BJ (cell line): ENCODE measurements at regions not wholly inside any gene's neighbourhood (a gene's known extent, or its start where the extent isn't known, plus 50 kb on each side); places are given as distances from the start of the nearest gene placed in this dataset.

Experiments used
- CTCF ChIA-PET: fragments of 350-600 bp; formaldehyde crosslinking; extraction: SDS; loops from one replicate; lab custom pipeline; 2021; ENCODE audit warnings: antibody characterized with exemption, inconsistent platforms; lab: Yijun Ruan, JAX
- POLR2A ChIA-PET: fragments of 300-600 bp; sonication (Branson Sonifier 250); formaldehyde crosslinking; extraction: SDS; loops from one replicate; lab custom pipeline; 2021; ENCODE audit warnings: antibody characterized with exemption; lab: Charles Lee
- DNase-seq: peaks from one replicate; pipeline ENCODE4 v3.0.0-alpha.2; 2011; ENCODE audit warnings: low read depth
- H3K27me3 ChIP-seq: 2 replicates; pipeline ENCODE4 v1.6.0; 2011; ENCODE audit warnings: low read length; ENCODE audit not compliant: control insufficient read depth, insufficient read depth
- H3K36me3 ChIP-seq: 2 replicates; pipeline ENCODE4 v1.5.1; 2011; ENCODE audit warnings: low read length; ENCODE audit not compliant: control insufficient read depth, insufficient read depth
- H3K4me3 ChIP-seq: 2 replicates; pipeline ENCODE4 v1.5.1; 2011; ENCODE audit warnings: low read depth, mild to moderate bottlenecking, control low read depth, low read length
- TF ChIP-seq, protein P1 (sequence below): IDR thresholded peaks from 2 replicates; pipeline ENCODE4 v1.5.1; 2011; ENCODE audit warnings: low read depth, mild to moderate bottlenecking, control low read depth, inconsistent platforms, low read length, moderate library complexity; ENCODE audit not compliant: insufficient read depth

DNA sequence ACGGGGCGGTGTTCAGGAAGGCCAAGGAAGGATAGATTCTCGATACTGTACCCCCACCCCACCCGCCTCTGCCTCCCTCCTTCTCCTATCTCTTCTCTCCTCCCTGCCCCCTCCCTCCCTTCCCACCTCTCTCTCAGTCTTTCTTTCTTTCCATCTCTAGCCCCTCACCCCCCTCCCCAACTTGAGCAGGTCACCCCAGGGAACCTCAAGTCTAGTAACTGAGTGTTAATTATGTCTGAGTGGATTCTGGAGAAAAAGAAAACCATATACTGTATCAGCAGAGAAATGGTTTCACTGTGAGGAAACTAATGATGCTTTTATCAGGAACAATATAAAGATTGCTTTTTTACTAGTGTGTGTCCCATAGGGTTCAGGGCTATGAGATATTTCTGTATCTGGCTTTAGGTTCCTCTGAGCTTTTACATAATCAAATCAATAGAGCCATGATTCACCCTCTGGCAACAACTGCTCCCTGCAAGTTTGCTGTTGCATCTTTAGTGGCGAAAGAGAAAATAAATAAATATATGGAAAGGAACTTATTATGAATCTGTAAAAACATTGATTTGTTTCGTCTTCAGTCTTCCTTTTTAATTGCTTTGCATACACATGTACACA is 639.7 kb downstream of the CCDC171 start:
- ChIA-PET CTCF (interaction anchor here (0.9 to 1.0 kb wide), 2 partner anchors 10 to 11 kb away, joined by 3 read pairs; no protein-coding TSS in a partner anchor), POLR2A (no interaction called here)
- TF ChIP-seq, protein P1, sequence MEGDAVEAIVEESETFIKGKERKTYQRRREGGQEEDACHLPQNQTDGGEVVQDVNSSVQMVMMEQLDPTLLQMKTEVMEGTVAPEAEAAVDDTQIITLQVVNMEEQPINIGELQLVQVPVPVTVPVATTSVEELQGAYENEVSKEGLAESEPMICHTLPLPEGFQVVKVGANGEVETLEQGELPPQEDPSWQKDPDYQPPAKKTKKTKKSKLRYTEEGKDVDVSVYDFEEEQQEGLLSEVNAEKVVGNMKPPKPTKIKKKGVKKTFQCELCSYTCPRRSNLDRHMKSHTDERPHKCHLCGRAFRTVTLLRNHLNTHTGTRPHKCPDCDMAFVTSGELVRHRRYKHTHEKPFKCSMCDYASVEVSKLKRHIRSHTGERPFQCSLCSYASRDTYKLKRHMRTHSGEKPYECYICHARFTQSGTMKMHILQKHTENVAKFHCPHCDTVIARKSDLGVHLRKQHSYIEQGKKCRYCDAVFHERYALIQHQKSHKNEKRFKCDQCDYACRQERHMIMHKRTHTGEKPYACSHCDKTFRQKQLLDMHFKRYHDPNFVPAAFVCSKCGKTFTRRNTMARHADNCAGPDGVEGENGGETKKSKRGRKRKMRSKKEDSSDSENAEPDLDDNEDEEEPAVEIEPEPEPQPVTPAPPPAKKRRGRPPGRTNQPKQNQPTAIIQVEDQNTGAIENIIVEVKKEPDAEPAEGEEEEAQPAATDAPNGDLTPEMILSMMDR = no peak
- no peak for DNase-seq
- Histone ChIP-seq H3K4me3 (no peak overlapping the region), H3K27me3 (no peaks in the 10 kb centered on the region), H3K36me3 (no peaks in the 10 kb centered on the region)

DNA sequence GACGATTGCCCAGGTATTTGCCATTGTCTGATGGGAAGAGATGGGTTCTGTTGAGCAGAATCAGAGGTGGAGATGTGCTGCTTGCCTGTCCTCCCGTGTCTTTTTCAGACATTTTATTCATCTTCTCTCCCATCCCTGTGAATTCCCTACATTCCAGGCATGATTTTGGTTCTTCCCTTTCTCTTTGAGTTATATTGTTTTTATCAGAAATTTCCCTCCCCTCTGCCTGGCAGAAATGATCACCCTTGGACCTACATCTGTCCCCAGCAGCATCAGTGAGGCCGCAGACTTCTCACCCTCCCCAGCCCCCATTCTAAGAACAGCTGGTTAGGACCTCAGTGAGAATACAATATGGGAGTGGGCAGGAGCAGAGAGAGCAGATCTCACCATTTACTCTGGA is 640.2 kb downstream of the CCDC171 start:
- CTCF ChIA-PET = interaction anchor here (0.9 to 1.0 kb wide), 2 partner anchors 9 to 11 kb away, joined by 3 read pairs; no protein-coding TSS in a partner anchor
- Histone ChIP-seq H3K4me3 (no peak overlapping the region), H3K36me3 (no peaks in the 10 kb centered on the region), H3K27me3 (no peaks in the 10 kb centered on the region)
- TF ChIP-seq, protein P1 = no peak
- DNase-seq = no peak
- POLR2A ChIA-PET = no interaction called here

DNA sequence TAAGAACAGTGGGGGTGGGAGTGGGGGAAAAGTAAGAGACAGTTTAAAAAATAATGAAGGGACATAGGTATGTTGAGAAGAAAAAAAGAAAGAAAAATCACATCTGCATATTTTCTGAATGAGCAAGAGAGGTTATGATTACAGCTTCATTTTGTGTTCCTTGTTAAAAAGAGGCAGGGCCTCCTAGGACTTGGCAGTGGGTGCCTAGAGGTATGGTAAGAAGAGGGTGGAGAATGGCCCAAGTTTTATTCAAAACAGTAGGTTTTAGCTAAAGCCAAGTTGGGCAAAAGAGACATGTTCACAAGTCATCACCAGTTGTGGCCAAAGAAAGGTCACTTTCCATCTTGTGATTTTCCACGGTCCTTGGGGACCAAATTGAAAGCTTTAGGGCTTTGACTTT is 643.4 kb downstream of the CCDC171 start:
- CTCF ChIA-PET = interaction anchor here (1.1 kb wide), 2 partner anchors 11 to 50 kb away, joined by 3 to 4 read pairs; no protein-coding TSS in a partner anchor
- Histone ChIP-seq H3K36me3 (no peaks in the 10 kb centered on the region), H3K27me3 (no peaks in the 10 kb centered on the region), H3K4me3 (no peak overlapping the region)
- TF ChIP-seq, protein P1 = no peak
- POLR2A ChIA-PET = no interaction called here
- DNase-seq = no peak

DNA sequence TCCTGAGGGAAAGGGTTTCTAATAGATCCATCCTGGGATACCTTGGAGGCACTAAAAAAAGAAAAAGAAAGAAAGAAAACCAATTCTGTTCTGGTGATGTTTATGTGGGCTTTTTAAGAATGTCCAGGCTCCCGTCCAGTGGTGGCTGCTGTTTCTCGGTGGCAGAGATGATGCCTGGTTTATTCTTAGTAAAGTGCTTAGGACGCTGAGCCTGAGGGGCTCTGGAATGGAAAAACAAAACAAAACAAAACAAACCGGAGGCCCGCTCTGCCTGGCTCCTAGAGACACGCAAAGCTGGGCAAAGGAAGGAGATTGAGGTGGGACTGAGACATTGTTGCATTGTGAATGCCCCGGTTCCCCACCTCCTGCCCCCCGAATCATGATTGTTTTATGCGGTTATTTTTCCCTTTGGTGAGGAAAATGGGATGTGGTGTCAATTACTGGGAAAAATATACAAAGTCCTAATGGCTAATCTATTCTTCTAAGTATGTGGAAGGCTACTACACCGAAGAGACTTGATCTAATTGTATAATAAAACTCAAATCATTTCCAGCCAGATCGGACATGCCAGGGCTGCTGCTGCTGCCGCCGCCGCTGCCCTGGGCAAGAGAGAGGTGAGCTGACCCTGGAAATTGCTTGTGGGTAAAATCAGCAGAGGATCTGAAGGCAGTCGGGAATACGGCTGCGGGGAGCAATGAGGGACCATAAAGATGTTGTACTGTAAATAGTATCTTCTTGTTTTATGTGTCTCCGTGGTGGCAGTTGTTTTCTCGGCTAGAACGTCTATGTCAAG is 644.9 kb downstream of the CCDC171 start:
- POLR2A ChIA-PET = no interaction called here
- CTCF ChIA-PET = no interaction called here
- TF ChIP-seq, protein P1 = no peak
- Histone ChIP-seq H3K27me3 (no peaks in the 10 kb centered on the region), H3K36me3 (no peaks in the 10 kb centered on the region), H3K4me3 (no peak overlapping the region)
- DNase-seq = no peak

DNA sequence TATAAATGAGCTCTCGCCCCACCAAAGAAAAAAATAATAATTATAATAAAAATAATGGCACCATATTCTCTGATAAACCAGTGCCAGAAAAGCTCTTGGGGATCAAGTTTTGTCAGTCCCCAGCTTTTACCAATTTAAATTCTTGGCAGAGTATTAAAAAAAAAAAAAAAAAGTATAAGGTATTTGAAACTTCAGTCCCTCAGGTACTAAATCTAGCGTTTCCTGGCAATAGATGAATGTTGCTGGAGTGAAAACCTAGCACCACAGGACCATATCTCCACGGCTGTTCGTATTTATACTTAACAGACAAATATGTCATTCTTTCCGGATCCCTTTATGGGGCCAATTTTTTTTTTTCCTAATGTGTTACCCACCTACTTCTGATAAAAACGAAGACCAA is 646.2 kb downstream of the CCDC171 start:
- Histone ChIP-seq H3K4me3 (no peak overlapping the region), H3K36me3 (no peaks in the 10 kb centered on the region), H3K27me3 (no peaks in the 10 kb centered on the region)
- TF ChIP-seq, protein P1 = no peak
- ChIA-PET POLR2A (interaction anchor here (0.6 to 0.7 kb wide), 3 partner anchors 10 to 137 kb away, joined by 5 to 11 read pairs (median 6); no protein-coding TSS in a partner anchor), CTCF (no interaction called here)
- DNase-seq = no peak
